ENCODE measurements at regions not wholly inside any gene's neighbourhood (a gene's known extent, or its start where the extent isn't known, plus 50 kb on each side); places are given as distances from the start of the nearest gene placed in this dataset.
A peak's percentile ranks its signal among the peaks of the same experiment; 100 is the strongest.

DNA sequence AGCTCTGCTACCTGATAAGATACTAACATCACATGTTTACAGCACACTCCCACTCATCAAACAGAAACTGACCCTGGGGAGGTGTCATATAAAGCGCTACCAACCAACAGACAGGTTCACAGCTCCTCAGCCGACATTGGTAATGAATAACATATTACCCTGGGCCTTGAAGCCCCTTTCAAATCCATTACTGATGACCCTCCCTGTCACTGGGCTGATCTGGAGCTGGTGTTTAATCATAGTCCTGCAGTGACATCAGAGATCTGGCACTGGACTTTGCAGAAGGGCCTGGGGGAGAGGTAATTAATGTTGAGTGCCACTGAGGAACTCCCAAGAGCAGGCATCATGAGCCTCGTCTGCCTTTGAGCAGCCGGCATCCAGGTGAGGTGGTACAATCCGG lies 306.5 kb upstream of the NFE2L3 start:
- 91 to 92% methylated on average over 5 of the region's 5 CpGs for WGBS, 2 donors
- TF ChIP-seq POLR2A (IDR thresholded peaks at IDR 0.05) = no peak
- TF ChIP-seq, protein P1, sequence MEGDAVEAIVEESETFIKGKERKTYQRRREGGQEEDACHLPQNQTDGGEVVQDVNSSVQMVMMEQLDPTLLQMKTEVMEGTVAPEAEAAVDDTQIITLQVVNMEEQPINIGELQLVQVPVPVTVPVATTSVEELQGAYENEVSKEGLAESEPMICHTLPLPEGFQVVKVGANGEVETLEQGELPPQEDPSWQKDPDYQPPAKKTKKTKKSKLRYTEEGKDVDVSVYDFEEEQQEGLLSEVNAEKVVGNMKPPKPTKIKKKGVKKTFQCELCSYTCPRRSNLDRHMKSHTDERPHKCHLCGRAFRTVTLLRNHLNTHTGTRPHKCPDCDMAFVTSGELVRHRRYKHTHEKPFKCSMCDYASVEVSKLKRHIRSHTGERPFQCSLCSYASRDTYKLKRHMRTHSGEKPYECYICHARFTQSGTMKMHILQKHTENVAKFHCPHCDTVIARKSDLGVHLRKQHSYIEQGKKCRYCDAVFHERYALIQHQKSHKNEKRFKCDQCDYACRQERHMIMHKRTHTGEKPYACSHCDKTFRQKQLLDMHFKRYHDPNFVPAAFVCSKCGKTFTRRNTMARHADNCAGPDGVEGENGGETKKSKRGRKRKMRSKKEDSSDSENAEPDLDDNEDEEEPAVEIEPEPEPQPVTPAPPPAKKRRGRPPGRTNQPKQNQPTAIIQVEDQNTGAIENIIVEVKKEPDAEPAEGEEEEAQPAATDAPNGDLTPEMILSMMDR (IDR thresholded peaks at IDR 0.05) = no peak
- intact Hi-C loops (cut with DNase I; ENCODE audit: low total_unique reads) = no loop called here
- no peak overlapping the region for H3K4me3 ChIP-seq (ENCODE audit: low read depth, poor library complexity, severe bottlenecking)
- DNase-seq (ENCODE audit: low spot score in 2 of 2) = no peak

- no peak for TF ChIP-seq POLR2A (IDR thresholded peaks at IDR 0.05)
- TF ChIP-seq, protein P1 (IDR thresholded peaks at IDR 0.05) = no peak
- intact Hi-C loops (cut with DNase I; ENCODE audit: low total_unique reads) = no loop called here
- no peak overlapping the region for H3K4me3 ChIP-seq (ENCODE audit: low read depth, poor library complexity, severe bottlenecking)
- WGBS, 2 donors = 24 to 29% methylated on average over 5 of the region's 5 CpGs
- peak; percentile 79 to 88 for DNase-seq (ENCODE audit: low spot score in 2 of 2)
Observed at GRCh38 chr7:25846722-25847121, 305.3 kb upstream of the NFE2L3 start.

GRCh38 chr7:25847336-25848070 lies 304.5 kb upstream of the NFE2L3 start:
- no peak for DNase-seq (ENCODE audit: low spot score in 2 of 2)
- H3K4me3 ChIP-seq (ENCODE audit: low read depth, poor library complexity, severe bottlenecking) = no peak overlapping the region
- 63 to 73% methylated on average over 6 of the region's 6 CpGs for WGBS, 2 donors
- intact Hi-C loops (cut with DNase I; ENCODE audit: low total_unique reads) = no loop called here
- no peak for TF ChIP-seq POLR2A (IDR thresholded peaks at IDR 0.05)
- TF ChIP-seq, protein P1 (IDR thresholded peaks at IDR 0.05) = no peak

- 49 to 56% methylated on average over 9 of the region's 9 CpGs for WGBS, 2 donors
- intact Hi-C loops (cut with DNase I; ENCODE audit: low total_unique reads) = loop anchor here (2.0 to 5.0 kb wide), 2 partner anchors 459 to 592 kb away; no protein-coding TSS in a partner anchor
- H3K4me3 ChIP-seq (ENCODE audit: low read depth, poor library complexity, severe bottlenecking) = no peak overlapping the region
Observed at GRCh38 chr7:25849500-25850184, 302.4 kb upstream of the NFE2L3 start.

DNA sequence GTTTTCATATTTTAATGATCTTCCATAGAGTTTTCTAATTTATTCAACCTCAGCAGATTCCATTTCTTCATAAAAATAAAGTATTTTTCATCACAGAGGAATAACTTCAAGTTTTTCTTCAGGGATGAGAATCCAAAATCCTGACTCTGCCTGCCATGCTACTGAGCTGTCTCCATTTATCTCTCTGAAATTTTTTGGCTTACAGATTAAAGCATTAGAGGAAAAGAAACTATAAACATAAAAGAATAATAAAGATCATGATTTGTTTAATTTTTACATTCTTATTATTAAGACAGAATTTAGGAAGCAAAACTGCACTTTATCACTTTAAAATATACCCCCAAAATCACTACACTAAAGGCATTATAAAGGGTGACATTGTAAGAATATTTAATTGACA lies 301.8 kb upstream of the NFE2L3 start:
- DNase-seq (ENCODE audit: low spot score in 2 of 2) = no peak
- TF ChIP-seq, protein P1 (IDR thresholded peaks at IDR 0.05) = no peak
- no peak for TF ChIP-seq POLR2A (IDR thresholded peaks at IDR 0.05)
- H3K4me3 ChIP-seq (ENCODE audit: low read depth, poor library complexity, severe bottlenecking) = no peak overlapping the region
- intact Hi-C loops (cut with DNase I; ENCODE audit: low total_unique reads) = loop anchor here (2.0 to 5.0 kb wide), 2 partner anchors 459 to 593 kb away; no protein-coding TSS in a partner anchor

More at GRCh38 chr7:25849500-25850184, 302.4 kb upstream of the NFE2L3 start:
- DNase-seq (ENCODE audit: low spot score in 2 of 2) = peak; percentile 73 to 86
- TF ChIP-seq POLR2A (IDR thresholded peaks at IDR 0.05) = no peak
- TF ChIP-seq, protein P1 (IDR thresholded peaks at IDR 0.05) = no peak
